ENCODE measurements at regions not wholly inside any gene's neighbourhood (a gene's known extent, or its start where the extent isn't known, plus 50 kb on each side); places are given as distances from the start of the nearest gene placed in this dataset.
"Not testable (repeated sequence)": the region's sequence is repeated elsewhere in the genome, so short reads cannot be mapped to it uniquely, and the experiment has no call there.

GRCh38 chr19:34095411-34095810, 76.9 kb upstream of the LSM14A start:
- TF ChIP-seq POLR2A (IDR thresholded peaks at IDR 0.05) = not testable (repeated sequence)
- TF ChIP-seq, protein P1, sequence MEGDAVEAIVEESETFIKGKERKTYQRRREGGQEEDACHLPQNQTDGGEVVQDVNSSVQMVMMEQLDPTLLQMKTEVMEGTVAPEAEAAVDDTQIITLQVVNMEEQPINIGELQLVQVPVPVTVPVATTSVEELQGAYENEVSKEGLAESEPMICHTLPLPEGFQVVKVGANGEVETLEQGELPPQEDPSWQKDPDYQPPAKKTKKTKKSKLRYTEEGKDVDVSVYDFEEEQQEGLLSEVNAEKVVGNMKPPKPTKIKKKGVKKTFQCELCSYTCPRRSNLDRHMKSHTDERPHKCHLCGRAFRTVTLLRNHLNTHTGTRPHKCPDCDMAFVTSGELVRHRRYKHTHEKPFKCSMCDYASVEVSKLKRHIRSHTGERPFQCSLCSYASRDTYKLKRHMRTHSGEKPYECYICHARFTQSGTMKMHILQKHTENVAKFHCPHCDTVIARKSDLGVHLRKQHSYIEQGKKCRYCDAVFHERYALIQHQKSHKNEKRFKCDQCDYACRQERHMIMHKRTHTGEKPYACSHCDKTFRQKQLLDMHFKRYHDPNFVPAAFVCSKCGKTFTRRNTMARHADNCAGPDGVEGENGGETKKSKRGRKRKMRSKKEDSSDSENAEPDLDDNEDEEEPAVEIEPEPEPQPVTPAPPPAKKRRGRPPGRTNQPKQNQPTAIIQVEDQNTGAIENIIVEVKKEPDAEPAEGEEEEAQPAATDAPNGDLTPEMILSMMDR (IDR thresholded peaks at IDR 0.05 in 4 of 5, conservative IDR thresholded peaks at IDR 0.05 in 1 of 5) = not testable (repeated sequence)
